ENCODE measurements at regions not wholly inside any gene's neighbourhood (a gene's known extent, or its start where the extent isn't known, plus 50 kb on each side); places are given as distances from the start of the nearest gene placed in this dataset.

DNA sequence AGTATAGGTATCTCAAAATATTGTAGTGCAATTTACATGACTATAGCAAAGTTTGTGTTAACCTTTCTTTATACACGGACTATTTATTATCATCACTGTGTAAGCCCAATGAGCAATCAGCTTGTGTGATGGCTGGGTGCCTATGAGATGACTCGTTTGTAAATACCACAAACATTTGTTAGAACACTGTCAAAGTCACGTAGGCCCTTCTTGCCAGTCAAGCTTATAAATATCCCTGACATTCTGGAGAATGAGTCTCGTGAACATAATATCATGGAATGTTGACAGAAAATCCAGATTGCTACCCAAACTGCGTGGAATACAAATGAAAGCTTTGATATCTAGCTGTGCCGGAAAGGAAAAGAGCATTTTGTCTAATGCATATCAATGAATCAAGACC lies 648.3 kb upstream of the MDGA2 start:
- no peak for TF ChIP-seq CTCF (conservative IDR thresholded peaks at IDR 0.05; ENCODE audit: low read depth, low read length)
- TF ChIP-seq EZH2 (IDR thresholded peaks at IDR 0.05; ENCODE audit: borderline replicate concordance, low read depth, low read length, poor library complexity, severe bottlenecking) = no peak
